Renal cortical epithelial cell (primary cell): ENCODE measurements at regions not wholly inside any gene's neighbourhood (a gene's known extent, or its start where the extent isn't known, plus 50 kb on each side); places are given as distances from the start of the nearest gene placed in this dataset.
"Not testable (repeated sequence)": the region's sequence is repeated elsewhere in the genome, so short reads cannot be mapped to it uniquely, and the experiment has no call there.

Experiments used
- DNase-seq: peaks from one replicate; pipeline ENCODE4 v3.0.0-alpha.2; 2011; ENCODE audit warnings: low read depth

DNA sequence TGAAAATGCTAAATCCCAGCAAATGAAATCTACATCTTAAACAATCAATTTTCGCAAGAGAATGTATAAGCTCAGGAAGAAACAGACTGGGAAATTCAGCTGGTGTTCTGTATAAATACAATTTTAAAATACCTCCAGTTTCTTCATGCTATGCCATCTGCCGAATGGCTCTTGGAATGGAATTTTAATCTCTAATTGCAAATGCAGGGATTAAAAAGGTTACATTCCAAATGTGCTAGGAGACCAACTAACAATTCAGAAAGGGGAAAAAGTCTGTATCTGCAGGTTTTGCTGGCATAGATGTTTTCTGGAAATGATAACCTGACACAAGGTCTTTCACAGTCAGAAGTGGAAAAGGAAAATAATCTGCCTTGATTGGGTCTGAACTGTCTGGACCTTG, 379.7 kb downstream of the MAT2B start:
- DNase-seq = no peak

DNA sequence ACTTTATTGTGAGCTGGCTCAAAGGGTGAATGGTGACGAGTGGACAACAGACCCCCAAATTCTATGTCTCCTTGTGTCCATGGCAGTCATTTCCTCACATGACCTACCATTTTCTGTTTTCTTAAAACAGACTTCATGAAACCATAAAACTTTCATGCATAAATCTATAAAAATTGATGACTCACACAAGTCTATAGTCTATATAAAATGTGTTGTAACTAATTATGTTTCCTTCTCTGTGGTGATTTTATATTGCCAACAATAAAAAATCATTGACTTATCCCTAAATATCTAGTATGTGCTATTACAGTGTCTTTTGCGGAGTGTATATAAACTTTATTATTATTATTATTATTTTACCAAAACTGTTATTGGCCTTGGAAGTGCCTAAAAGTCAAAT, 382.4 kb downstream of the MAT2B start:
- DNase-seq = no peak

DNA sequence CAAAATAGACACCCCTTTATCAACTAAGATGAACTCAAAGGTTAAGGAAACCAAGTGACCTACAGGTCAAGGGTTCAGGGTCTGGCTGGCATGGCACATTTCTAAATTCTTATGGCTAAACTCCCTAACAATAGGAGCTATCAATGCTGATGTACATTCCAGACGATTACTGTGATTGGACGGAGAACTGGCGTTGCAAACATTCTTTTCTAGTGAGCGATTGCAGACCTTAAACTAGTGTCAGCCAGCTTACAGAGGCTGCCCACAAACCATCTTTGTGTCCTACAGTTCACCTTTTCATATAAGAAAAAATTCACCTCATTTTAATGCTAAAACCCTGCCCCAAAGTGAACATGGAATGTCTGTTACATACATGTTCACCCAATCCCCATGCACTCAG, 382.9 kb downstream of the MAT2B start:
- DNase-seq = no peak

DNA sequence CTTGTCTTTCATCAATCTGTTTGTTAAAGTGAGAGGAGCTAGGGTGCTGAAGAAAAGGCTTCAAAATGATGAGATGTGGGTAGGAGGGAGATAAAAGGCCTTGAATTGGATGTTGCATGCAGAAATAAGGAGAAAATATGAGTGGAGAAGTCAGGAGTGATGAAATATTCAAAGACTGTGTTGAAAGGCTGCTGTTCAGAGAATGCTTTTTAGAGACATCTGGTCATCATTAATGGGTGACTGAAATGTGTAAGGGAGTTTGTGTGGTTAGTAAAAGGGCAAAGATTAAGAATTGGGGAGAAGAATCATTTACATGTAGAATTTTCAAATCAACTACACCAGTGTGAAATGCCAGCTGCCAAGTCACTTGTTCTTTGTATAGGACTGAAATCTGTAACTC, 383.9 kb downstream of the MAT2B start:
- no peak for DNase-seq

DNA sequence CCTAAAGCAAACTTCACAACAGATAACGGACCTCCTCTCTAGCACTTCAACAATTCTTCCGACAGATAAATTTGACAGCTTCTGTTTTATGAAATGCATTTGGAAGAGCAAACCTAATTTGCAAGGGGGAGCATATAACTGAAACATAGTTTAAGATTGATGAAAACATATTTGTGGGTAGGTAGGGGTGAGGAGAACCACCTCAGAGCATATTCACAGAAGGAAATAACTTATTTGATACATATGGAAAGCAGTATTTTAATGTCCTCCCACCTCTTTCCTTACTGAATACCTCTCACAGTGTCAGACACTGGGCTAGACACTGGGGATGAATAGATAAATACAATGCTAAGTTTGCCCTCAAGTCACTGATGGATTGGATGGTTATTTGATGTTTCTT, 384.8 kb downstream of the MAT2B start:
- no peak for DNase-seq

DNA sequence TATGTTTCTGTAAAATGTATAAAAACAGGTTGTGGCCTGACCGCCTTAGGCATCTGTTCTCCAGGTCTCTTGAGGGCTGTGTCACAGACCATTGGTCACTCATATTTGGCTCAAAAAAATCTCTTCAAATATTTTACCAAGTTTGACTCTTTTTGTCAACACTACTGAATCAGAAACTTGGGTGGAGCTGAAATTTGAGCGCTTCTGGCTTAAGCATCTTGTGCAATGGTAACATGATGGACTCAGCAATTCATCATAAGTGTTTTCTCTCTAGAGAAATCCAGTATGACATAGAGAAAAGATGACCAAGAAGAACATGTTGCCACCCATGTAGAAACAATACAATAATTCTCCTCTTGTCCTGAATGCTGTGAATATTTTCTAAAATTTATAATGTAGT, 387.9 kb downstream of the MAT2B start:
- no peak for DNase-seq

DNA sequence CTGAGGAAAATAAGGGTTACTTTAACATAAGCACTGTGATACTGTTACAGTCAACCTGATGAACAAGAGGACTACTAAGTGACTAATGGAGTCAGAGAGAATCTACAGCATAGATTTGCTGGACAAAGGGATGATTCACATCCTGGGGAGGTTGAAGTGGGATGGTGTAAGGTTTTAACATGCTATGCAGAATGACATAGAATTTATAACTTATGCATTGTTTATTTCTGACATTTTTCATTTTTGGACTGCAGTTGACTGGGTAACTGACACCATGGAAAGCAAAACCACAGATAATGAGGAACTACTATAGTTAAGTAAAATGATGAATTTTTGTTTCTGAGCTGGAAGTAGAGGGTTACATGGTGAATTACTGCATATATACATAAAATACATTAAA, 389.2 kb downstream of the MAT2B start:
- peak; percentile 2 for DNase-seq

DNA sequence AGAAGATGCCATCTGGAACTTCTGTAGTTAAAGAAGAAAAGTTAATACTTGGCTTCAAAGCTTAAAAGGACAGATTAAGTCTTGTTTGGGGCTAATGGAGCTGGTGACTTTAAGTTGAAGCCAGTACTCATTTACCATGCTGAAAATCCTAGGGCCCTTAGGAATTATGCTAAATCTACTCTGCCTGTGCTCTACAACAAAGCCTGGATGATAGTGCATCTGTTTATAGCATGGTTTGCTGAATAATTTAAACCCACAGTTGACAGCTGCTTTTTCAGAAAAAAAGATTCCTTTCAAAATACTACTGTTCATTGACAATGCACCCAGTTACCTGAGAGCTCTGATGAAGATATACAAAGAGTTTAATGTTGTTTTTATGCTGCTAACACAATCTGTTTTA, 393.5 kb downstream of the MAT2B start:
- DNase-seq = no peak

DNA sequence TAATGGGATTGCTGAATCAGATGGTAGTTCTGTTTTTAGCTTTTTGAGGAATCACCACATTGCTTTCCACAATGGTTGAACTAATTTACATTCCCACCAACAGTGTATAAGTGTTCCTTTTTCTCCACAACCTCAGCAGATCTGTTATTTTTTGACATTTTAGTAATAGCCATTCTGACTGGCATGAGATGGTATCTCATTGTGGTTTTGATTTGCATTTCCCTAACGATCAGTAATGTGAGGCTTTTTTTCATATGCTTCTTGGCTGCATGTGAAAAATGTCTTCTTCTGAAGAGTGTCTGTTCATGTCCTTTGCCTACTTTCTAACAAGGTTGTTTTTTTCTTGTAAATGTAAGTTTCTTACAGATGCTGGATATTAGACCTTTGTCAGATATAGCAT, 402.4 kb downstream of the MAT2B start:
- DNase-seq = not testable (repeated sequence)

DNA sequence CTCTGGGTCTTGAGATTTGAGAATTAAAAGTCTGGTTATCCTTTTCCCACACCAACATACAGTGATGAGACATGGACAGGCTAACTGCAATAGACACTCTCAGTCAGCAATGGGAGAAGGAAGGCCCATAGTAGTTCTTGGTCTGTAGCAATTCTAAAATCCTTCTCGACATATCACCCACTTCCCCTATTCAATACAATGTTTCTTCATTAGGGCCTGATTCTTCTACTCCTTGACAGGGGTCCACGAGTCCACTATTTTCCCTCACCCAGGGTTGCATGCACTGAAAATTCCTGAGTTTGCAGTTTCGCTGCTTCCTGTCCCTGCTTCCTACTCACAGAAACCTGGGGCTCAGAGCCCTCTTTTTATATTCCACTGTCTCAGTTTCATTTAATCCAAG, 402.8 kb downstream of the MAT2B start:
- DNase-seq = no peak

DNA sequence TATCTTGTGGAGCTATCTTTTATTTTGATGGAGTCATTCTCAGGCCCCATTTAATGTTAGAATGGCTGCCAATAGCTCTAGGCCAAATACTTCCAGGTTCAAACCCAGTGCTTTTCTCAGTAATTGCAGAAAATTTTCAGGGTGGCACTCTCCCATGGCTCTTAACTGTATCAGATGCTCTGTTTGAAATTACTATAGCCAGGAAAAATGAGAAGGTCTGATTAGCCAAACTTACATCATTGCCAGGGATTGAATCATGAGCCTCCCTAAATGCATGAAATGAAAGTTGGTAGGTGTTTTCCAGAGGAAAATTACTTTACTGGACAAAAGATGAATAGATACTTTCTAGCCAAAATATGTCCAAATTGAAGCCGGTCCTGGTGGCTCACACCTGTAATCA, 404.8 kb downstream of the MAT2B start:
- DNase-seq = no peak

DNA sequence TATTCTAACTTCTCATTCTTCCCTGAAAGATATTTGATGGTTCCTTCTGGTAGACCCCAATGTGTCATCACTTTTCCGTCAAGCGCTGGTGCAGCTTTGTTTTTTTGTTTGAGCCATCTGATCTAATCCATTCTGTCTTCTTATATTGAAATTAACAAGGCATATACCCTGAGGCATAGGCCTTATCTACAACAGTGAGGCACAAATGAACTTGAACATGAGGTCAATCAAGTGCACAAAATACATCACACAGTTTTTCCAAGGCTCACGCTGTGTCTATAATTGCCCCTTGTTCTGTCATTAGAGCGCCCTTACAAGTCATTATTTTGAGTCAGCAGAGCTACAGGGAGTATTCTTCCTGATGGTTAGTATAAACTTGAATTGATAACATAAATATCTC, 406.6 kb downstream of the MAT2B start:
- no peak for DNase-seq

DNA sequence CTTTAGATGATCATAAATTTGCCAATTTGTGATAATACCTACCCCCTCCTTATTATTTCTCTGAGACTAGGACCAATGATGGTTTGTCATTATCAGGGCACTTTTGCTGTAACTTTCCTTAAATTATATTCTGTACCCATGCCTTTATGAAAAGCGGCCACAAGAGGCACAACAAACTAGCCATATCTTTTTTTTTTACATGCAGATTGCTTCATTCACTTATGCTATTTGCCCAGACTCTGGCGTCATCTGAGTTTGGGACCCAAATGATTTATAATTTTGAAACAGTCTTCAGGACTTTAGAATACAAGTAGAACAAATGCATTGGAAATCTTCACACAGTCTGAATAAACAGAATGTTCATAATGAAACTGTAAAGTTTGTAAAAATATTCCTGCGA, 408.1 kb downstream of the MAT2B start:
- no peak for DNase-seq

DNA sequence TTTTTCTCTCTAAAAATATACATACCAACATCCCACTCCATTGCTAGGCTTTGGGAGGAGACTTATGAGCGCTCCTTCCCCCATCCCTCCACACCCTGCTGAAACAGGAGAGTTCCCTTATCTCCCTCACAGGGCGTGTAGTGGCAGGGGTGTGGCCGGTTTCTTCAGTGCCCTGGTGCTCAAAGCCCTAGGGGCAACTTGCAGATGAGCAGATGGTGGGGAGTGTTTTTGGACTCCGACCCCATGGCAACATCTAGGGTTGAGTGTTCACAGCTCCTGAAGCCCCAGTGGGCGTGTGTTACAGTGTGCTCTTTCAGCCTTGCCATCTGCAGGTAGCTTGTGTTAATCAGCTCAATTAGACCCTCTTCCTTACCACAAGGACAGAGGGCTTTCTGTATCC, 409.5 kb downstream of the MAT2B start:
- DNase-seq = no peak

DNA sequence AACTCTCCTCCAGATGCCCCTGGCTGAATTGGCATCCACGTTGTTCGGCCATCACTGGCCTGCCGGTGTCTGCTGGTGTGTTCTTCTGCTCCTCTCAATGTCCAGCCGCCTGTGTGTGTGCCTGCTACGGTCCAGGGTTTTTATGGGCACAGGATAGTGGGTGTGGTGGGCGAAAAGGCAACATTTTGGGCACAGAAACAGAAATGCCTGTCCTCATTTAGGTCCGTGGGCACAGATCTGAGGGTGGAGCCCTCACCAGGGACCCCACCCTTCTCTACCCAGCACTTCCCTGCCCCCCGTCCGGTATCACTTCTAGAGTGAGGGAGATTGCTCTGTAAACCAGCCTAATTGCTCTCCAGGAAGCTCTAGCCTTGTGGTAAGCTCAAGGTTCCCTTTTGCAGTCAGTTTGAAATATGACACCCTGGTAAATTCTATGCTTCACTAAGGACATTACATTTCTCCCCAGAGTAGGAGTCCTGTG, 410.1 kb downstream of the MAT2B start:
- no peak for DNase-seq

DNA sequence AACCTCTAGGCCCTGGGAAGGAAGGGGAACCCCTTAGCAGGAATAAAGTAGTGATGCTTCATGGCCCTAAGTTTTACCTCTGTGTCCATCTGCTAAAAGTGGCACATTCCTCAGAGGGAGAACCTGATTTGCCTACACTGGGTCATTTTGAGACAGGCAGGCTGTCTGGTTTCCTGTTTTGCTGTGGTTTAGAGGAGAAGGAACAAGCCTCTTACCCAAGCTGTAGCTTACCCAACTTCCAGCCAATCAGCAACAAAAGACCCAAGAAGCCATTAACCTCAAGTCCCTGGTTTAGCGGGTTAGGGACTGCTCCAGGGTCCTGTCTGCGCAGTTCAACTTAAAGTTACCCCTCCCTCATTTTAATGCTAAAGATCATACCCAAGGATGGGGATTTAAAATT, 411.0 kb downstream of the MAT2B start:
- DNase-seq = no peak

DNA sequence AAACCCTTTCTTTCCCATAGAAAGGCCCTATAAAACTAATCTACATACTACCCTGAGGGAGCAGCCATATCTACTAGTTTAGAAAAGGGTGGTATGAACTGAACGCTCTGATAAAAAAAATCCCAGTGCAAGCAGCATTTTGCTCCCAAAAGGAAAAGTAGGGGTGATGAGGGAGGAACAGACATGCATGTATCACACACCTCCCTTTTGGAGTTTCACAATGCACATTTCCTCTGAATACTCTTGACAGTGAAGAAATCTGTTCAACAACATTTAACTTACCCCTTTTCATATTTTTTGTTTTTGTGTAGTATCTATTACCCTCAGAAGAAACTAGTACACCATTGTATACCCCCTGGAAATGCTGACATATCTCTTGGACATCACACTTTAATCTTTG, 411.4 kb downstream of the MAT2B start:
- DNase-seq = no peak

DNA sequence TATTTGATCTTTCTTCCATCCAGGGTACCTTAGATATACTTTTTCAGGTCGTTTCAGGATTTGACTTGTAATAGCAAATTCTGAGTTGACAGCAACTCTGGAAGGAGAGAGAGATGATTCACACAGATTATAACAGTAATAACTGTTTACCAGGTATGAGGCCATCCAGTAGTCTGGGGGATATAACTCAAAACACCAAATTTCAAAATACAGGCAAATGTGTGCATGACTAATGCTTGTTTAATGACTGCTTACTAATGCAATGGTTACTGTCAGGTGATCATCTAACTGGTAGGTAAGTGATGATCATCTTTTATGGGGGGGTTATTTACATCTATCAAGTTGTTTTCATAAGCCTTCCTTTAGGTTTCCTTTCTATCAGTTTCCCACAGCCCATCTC, 412.3 kb downstream of the MAT2B start:
- no peak for DNase-seq

DNA sequence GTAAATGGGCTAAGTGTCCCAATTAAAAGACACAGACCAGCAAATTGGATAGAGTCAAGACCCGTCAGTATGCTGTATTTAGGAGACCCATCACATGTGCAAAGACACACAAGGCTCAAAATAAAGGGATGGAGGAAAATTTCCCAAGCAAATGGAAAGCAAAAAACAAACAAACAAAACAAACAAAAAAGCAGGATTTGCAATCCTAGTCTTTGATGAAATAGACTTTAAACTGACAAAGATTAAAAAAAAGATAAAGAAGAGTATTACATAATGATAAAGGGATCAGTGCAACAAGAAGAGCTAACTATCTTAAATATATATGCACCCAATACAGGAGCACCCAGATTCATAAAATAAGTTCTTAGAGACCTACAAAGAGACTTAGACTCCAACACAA, 429.6 kb downstream of the MAT2B start:
- not testable (repeated sequence) for DNase-seq

DNA sequence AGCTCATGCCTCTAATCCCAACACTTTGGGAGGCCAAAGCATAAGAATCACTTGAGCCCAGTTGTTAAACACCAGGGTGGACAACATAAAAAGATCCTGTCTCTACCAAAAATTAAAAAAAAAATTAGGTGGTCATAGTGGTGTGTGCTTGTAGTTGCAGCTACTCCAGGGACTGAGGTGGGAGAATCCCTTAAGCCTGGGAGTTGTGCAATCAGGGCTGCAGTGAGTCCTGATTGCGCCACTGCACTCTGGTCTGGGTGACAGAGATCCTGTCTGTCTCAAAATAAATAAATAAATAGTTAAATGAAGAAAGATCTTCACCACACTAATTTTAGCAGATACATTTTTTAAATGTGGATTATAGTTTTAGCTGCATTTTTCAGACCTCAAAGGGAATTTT, 433.2 kb downstream of the MAT2B start:
- no peak for DNase-seq

DNA sequence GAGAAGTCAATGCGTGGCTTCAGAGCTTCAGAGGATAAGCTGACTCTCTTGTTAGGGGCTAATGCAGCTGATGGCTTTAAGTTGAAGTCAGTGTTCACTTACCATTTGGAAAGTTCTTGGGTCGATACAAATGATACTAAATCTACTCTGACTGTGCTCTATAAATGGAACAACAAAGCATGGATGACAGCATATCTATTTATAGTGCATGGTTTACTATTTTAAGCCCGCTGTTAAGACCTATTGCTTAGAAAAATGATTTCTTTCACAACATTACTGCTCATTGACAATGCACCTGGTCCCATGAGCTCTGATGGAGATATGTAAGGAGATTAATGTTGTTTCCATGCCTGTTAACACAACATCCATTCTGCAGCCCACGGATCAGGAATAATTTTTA, 435.7 kb downstream of the MAT2B start:
- no peak for DNase-seq

DNA sequence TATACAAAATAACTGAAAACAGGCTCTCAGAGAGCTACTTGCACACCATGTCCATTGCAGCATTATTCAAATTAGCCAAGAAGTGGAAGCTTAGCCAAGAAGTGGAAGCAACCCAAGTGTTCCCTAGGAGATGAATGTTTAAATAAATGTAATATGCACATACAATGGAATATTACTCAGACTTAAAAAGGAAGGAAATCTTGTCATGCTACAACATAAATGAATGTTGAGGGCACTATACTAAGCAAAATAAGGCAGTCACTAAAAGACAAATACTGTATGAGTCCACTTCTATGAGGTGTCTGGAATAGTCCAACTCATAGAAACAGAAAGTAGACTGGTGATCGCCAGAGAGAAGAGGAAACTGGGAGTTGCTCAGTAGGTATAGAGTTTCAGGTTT, 438.1 kb downstream of the MAT2B start:
- no peak for DNase-seq

DNA sequence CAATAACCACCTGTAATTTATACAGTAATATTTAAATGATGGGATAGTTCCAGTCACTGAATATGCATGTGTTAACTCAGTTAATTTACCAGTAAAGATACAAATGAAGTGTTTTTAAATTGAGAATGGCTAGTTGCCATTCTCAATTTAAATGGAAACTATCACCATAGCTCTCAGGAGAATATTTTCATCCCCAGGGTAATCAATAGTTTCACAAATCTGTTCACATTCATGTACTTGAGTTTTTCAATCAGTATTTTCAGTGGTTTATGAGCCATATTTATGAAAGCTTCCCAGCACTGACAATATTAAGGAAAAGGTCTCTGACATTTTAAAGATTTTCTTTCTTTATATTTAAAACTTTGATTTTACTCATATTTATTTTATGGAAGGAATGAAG, 439.3 kb downstream of the MAT2B start:
- no peak for DNase-seq

DNA sequence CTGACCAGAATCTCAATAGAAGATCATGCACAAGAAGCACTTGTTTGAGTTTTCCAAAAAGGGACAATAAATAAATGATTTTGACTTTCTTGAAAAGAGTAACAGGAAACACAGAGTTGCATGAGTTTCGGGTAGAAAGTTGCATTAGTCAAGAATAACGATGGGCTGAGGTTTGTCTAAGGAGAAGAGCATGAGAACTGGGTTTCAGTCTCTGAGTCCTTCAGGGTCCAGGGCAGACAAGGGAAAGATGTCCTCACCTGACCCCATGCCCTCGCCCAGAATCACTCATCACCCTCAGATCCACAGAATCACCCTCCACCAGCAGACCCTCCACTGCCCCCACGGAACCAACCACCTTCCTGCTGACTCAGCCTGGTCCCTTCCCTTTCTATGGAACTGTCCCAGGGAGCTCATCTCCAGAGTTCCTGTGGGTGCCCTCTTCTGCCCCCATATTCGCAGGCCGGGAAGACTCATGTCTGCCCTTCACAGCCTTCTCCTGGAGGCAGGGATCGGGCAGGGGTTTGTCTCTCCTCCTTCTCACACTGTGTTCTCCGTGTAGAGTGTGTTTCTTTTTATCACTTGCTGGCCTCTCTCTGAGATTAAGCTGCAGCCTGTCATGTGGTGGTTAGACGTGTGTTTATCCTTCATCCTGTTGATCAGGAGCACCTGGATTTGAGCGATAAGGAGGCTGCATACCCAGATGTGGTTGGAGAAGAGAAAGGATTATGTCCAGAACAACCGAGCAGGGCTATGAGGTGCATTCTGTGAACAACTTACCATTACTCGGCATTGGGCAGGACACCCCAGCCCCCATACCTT, 442.6 kb downstream of the MAT2B start:
- no peak for DNase-seq
